A549 (cell line): ENCODE measurements at regions not wholly inside any gene's neighbourhood (a gene's known extent, or its start where the extent isn't known, plus 50 kb on each side); places are given as distances from the start of the nearest gene placed in this dataset.

Experiments
- BHLHE40 ChIP-seq: IDR thresholded peaks from 2 replicates; pipeline ENCODE4 v1.6.1; 2012; ENCODE audit warnings: low read depth, low read length, inconsistent platforms
- CTCF ChIP-seq: fragments of >200 bp; sonication (Bioruptor Twin); formaldehyde crosslinking; IDR thresholded peaks from 3 replicates; pipeline ENCODE4 v1.5.1; 2016
- POLR2A ChIP-seq: IDR thresholded peaks from 2 replicates; pipeline ENCODE4 v1.6.1; 2012; ENCODE audit warnings: mild to moderate bottlenecking, low read length

- TF ChIP-seq CTCF (no peak), BHLHE40 (no peak), POLR2A (no peak)
These were observed 143.7 kb upstream of the MCHR2 start for GRCh38 chr6:100137759-100138158.
